GM03348 (cell line): ENCODE measurements at regions not wholly inside any gene's neighbourhood (a gene's known extent, or its start where the extent isn't known, plus 50 kb on each side); places are given as distances from the start of the nearest gene placed in this dataset.
"Not testable (repeated sequence)": the region's sequence is repeated elsewhere in the genome, so short reads cannot be mapped to it uniquely, and the experiment has no call there.

Experiments used
- DNase-seq: peaks from one replicate; pipeline ENCODE4 v3.0.0; 2012; ENCODE audit warnings: low spot score

DNA sequence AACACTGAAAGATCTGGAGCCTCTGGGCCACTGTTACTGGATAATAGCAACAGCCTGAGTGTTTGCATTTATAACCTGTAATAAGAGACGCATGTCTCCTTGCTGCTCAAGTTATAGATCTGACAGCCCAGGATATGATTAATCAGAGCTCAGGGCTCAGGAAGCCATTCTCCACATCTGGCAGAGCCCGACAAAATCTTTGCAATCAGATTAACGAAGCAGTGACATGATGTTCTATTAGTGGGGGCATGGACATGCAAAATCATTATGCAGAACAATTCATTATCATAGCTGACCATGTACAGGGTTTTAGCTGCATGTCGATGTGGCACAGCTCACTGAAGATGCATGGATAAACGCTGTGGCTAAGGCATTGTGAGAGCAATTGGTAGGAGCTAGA is 730.3 kb downstream of the ZNF385D start:
- no peak for DNase-seq

DNA sequence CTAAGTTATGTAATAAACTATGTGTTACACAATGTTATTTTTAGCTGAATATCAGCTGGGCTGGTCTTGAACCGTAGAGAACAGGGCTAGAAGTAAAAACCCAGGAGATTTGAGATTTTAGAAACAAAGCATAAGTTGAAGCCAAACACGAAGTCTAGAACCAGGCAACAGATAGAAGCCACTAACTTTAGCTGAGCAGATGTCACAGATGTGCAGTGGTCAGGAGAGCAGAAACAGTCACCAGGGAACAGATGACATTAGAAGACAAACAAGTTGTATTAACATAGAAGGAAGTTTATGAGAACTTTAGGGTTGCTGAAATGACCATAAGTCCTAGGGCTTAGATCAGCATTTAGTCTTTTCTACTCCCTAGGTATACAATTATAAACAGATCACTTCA is 731.0 kb downstream of the ZNF385D start:
- DNase-seq, result no peak

GRCh38 chr3:21017115-21017852 is 733.7 kb downstream of the ZNF385D start:
- no peak for DNase-seq

DNA sequence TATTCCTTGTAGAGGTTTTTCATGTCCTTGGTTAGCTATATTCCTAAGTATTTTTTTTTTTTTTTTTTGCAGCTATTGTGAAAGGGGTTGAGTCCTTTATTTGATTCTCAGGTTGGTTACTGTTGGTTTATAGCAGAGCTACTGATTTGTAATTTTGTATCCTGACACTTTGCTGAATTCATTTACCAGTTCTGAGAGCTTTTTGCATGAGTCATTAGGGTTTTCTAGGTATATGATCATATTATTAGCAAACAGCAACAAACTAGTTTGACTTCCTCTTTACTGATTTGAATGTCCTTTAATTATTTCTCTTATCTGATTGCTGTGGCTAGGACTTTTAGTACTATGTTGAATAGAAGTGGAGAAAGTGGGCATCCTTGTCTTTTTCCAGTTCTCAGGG is 737.4 kb downstream of the ZNF385D start:
- no peak for DNase-seq

GRCh38 chr3:20999661-21000060 is 751.3 kb downstream of the ZNF385D start:
- DNase-seq, result no peak

DNA sequence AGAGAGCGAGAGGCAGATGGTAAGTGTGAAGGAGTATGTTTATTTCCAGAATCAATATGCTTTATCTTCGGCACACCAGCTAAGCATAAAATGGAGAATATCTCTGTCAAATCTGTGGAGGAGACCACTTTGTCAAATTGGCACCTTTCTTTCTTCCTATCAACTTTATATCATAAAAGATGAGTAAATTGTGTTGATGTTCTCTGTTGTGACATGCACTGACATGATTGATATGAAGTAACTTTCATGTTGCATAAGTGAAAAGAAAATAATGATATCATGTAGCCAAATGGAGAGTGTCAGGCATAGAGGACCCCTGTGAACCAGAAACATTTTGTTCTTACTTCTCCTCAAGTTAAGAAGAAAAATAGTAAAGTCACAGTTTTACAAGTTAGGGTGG is 753.8 kb downstream of the ZNF385D start:
- no peak for DNase-seq

DNA sequence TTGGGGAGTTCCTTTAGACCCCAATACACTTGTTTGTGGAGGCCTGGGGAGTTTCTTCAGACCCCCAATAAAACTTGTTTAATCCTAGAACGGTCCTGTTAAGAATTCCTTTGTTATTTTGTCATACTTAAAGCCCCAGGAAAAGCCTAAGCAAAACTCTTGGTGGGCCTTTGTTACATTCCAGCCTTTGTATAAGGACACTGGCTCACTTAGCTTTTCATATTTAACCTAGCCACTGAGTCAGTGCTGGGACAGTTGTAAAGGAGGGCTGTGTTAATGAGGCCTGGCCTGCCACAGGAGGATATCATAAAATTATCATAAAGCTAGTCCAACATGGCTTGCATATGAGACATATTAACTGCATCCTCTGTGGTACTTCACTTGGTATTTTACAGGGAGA is 760.1 kb downstream of the ZNF385D start:
- no peak for DNase-seq

DNA sequence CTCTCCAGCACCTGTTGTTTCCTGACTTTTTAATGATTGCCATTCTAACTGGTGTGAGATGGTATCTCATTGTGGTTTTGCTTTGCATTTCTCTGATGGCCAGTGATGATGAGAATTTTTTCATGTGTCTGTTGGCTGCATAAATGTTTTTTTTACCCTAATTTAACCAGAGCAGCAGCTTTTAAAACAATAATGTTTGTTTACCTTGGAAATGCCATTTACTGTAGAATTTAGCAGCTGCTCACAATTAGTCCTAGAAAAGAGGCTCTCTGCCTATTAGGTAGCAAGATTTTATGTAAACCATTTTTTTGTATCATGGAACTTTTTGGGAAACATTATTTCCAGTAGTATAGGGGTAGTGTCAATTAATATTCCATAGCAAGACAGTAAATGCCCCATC is 761.4 kb downstream of the ZNF385D start:
- not testable (repeated sequence) for DNase-seq

- no peak for DNase-seq
These were observed 766.3 kb downstream of the ZNF385D start for GRCh38 chr3:20984594-20985205.

DNA sequence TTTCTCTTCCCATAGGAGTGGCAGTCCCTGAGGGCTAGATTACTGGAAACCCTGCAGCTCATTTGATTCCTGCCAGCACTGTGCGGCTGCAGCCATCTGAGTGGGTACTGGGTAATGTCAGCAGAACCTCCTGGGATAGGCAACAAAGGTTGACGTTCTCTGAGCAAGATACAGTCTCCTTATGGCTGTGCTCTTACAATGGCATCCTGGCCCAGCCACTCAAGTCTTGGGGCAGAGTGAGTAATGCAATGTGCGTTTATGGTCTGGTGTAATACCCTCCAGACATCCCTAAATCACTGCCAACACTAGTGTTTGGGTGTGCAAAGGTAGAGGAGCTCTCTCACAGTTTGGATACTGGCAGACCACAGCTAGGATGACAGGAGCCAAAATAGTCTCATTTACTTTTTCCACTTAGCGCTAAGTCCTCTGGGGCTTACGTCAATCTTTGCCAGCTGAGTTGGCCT is 775.8 kb downstream of the ZNF385D start:
- peak; percentile 32 for DNase-seq

DNA sequence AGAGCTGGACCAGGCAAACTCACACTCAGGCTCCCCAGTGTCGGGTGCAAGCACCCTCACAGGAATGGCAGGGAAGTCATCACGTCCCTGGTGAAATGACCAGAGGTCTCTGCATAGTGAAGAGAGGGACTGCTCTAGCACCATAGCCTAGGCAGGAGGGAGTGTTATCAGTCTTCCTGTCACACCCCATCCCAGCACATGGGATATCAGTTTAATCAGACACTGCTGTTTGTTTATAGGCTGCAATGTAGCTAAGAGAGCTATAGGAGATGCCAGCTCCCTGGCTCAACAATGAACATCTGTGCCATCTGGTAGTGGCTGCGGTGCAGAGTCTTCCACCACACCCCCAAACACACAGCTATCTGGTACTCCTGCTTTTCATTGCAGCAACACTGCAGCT is 776.6 kb downstream of the ZNF385D start:
- peak; percentile 3 for DNase-seq

- not testable (repeated sequence) for DNase-seq
These were observed 780.2 kb downstream of the ZNF385D start for GRCh38 chr3:20970807-20971206.

GRCh38 chr3:20967485-20967884 is 781.5 kb upstream of the SGO1 start:
- DNase-seq, result not testable (repeated sequence)

DNA sequence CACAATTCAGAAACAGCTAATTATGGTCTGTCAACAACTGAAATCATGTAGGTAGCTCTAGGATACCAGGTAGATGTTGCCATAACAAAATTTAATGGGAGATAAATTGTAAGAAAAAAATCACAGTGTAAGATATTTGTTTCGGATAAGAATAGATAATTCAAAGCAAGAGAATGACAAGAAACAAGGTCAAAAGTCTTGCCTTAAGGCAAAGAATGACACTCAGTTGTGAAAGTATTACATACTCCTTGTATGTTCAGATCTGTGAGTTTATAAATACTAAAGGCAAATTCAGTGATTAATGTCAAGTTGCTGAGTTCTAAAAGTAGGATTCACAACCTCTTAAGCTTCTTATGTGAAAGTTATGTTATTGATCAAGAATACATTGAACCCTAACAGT is 772.2 kb upstream of the SGO1 start:
- no peak for DNase-seq

- DNase-seq, result no peak
These were observed 759.9 kb upstream of the SGO1 start for GRCh38 chr3:20945892-20946291.

DNA sequence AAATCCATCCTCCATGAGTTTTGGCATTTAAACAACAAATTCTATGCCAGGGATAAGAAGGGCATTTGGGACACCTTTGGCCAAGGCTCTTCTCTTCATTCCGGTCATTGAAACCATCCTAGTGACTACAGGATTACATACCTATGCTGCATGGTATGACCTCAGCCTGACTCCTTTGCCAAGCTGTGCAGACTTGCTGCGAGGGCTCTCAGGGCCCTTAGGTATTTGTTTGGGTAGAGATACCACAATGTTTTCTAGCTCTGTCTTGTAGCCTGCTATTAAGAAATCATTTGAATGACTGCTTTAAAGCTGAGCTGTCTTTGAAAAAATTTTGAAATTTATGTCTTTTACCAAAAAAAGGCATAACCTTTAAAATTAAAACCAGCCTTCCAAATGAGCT is 749.8 kb upstream of the SGO1 start:
- DNase-seq, result peak; percentile 16

DNA sequence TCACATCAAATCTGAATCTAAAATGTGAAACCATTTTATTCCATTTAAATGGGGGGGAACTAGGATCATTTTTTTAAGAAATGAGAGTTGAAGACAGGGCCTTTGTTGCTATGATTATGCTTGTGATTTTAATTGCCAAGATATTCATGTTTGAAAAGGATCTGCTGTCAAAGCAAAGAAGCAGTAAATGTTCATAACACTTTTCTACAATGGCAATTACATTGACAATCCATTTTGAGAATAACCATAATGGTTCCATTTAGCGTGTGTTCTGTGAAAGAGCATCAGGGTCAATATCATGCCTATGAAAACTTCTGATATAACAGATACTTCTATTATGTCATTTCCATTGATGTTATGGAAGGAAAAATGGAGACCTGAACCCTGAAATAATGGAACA is 745.8 kb upstream of the SGO1 start:
- DNase-seq, result no peak

- DNase-seq, result peak; percentile 24
These were observed 744.0 kb upstream of the SGO1 start for GRCh38 chr3:20930034-20930433.

DNA sequence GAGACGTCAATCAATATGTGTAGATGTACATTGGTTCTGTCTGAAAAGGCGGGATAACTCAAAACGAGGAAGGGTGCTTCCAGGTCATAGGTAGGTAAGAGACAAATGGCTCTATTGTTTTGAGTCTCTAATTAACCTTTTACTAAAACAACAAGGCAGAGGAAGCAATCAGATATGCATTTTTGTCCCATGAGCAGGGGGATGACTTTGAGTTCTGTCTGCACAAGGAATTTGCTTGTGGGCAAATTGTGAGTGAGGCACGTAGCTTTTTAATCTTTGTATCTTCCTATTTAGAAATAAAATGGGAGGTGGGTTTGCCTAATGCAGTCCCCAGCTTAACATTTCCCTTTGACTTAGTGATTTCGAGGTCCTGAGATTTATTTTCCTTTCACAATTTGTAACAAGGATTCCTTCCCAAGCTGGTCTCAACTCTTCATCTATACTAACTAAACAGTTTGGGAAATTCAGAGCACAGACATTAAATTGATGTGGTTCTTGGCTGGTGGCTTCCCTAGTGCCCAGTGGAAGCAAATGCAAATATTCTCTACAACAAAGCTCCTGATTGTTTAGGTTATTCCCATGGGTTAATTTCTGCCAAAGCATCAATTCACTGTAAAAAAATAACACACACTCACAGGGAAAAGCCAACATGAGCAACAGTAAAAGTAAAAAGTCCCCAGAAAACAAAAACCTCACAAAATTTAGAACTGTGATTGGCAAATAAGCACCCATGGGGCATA is 738.8 kb upstream of the SGO1 start:
- no peak for DNase-seq

DNA sequence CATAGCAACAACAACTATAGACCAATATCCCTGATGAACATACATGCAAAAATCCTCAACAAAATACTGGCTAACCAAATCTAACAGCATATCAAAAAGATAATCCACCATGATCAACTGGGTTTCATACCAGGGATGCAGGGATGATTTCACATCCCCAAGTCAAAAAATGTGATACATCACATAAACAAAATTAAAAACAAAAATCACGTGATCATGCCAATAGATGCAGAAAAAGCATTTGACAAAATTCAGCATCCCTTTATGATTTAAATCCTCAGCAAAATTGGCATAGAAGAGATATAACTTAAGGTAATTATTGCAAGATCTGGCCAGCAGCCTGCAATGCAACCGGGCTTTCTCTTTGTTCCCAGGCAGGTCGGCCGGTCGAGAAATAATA is 735.1 kb upstream of the SGO1 start:
- DNase-seq, result not testable (repeated sequence)

DNA sequence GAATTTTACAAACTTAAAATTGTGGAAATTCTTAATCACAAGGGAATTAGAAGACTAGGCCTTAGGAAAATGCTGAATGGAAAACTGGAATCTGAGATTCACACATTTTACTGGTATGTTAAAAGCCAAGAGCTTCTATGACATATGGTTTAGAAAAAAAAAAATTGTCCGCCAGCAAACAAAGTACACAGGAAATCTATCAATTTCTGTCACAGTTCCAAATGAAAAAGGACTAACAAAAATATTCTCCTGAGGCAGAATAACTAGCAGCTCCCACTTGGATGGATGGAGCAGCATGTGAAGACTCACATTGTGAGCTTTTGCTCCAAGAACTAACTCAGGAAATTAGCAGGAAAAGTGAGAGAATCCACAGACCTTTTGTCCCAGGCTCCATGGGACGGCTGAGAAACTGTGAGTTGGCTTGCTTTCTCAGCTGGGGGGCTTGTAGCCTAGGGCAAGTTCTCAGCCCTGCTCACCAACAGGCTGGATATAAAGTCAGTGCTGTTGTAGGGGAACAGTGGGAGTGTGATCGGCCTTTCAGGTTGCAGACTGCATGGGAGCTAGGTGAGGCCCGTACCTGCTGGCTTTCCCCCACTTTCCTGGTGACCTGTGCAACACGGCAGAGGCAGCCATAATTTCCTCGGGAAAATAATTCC is 731.1 kb upstream of the SGO1 start:
- DNase-seq, result no peak

DNA sequence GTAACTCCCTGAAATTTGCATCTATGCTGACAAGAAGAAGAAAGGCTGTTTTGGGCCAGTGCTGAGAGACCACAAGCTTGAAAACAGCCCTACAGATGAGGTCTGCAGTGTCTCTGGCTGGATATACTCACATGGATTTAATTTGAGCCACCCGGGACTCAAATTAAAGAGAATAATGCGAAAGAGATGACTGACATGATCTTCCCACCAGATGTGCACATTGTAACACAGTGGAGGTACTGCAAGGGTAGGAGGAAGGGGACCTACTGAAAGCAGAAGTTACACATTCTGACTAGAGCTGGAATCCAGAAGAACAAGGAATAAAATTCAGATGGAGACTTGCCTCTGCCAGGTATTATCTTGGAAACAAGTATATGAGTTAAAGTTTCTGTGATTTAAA is 728.3 kb upstream of the SGO1 start:
- DNase-seq, result no peak

GRCh38 chr3:20912406-20912805 is 726.4 kb upstream of the SGO1 start:
- DNase-seq, result no peak
